ENCODE measurements at regions not wholly inside any gene's neighbourhood (a gene's known extent, or its start where the extent isn't known, plus 50 kb on each side); places are given as distances from the start of the nearest gene placed in this dataset.
"Not testable (repeated sequence)": the region's sequence is repeated elsewhere in the genome, so short reads cannot be mapped to it uniquely, and the experiment has no call there.

- H3K36me3 Mint-ChIP-seq; H3K9me3 Mint-ChIP-seq; H3K36me3 ChIP-seq (ENCODE audit: insufficient read depth, low read length); H3K27ac Mint-ChIP-seq; H3K9me3 ChIP-seq (ENCODE audit: control insufficient read depth in 1 of 2, low read length in 2 of 2); H3K27me3 Mint-ChIP-seq; H3K4me1 ChIP-seq (ENCODE audit: insufficient read depth, low read length); POLR2A ChIA-PET (ENCODE audit: partially characterized antibody); H3K27ac ChIP-seq (ENCODE audit: low read depth, low read length); H3K4me3 ChIP-seq (ENCODE audit: low read length in 2 of 2); H3K4me1 Mint-ChIP-seq; DNase-seq; H3K27me3 ChIP-seq (ENCODE audit: insufficient read depth, low read length); intact Hi-C loops (cut with micrococcal nuclease); CTCF ChIA-PET (ENCODE audit: partially characterized antibody); H3K4me3 Mint-ChIP-seq: not testable (repeated sequence)
Measured at GRCh38 chr5:67722582-67722981, 493.0 kb upstream of the PIK3R1 start.

- ChIA-PET POLR2A (ENCODE audit: partially characterized antibody) (no interaction called here), CTCF (ENCODE audit: partially characterized antibody) (interaction anchor here (0.6 kb wide), 1 partner anchor 358 kb away, joined by 3 read pairs; no protein-coding TSS in a partner anchor)
- Histone ChIP-seq H3K4me1 (ENCODE audit: insufficient read depth, low read length) (no peaks in the 10 kb centered on the region), H3K4me3 (ENCODE audit: low read length in 2 of 2) (no peak overlapping the region), H3K27ac (ENCODE audit: low read depth, low read length) (no peak overlapping the region), H3K36me3 (ENCODE audit: insufficient read depth, low read length) (no peaks in the 10 kb centered on the region), H3K27me3 (ENCODE audit: insufficient read depth, low read length) (no peaks in the 10 kb centered on the region), H3K9me3 (ENCODE audit: control insufficient read depth in 1 of 2, low read length in 2 of 2) (no peaks in the 10 kb centered on the region)
- Mint-ChIP-seq H3K36me3 (no peaks in the 10 kb centered on the region), H3K27me3 (peaks cover 0 to under 1% of the 10 kb centered on the region in 2 donors), H3K9me3 (no peaks in the 10 kb centered on the region), H3K4me1 (no peaks in the 10 kb centered on the region), H3K4me3 (no peak overlapping the region), H3K27ac (no peak overlapping the region)
- intact Hi-C loops (cut with micrococcal nuclease): no loop called here
- DNase-seq: no peak
Measured at GRCh38 chr5:67720162-67720772, 495.3 kb upstream of the PIK3R1 start.

GRCh38 chr5:67702008-67702407 is 505.4 kb upstream of the CD180 start:
- H3K27ac ChIP-seq (ENCODE audit: low read depth, low read length): no peak overlapping the region
- H3K27ac Mint-ChIP-seq: no peak overlapping the region
- peaks cover 4 to 13% of the 10 kb centered on the region in 2 donors for H3K27me3 Mint-ChIP-seq
- CTCF ChIA-PET (ENCODE audit: partially characterized antibody): no interaction called here
- POLR2A ChIA-PET (ENCODE audit: partially characterized antibody): no interaction called here
- H3K36me3 ChIP-seq (ENCODE audit: insufficient read depth, low read length): no peaks in the 10 kb centered on the region
- H3K27me3 ChIP-seq (ENCODE audit: insufficient read depth, low read length): no peaks in the 10 kb centered on the region
- no peaks in the 10 kb centered on the region for H3K9me3 ChIP-seq (ENCODE audit: control insufficient read depth in 1 of 2, low read length in 2 of 2)
- H3K9me3 Mint-ChIP-seq: peaks cover 5 to 28% (median 16%) of the 10 kb centered on the region in 8 donors
- no peak for DNase-seq
- H3K36me3 Mint-ChIP-seq: peaks cover 0 to 4% of the 10 kb centered on the region in 2 donors
- no peak overlapping the region for H3K4me3 ChIP-seq (ENCODE audit: low read length in 2 of 2)
- intact Hi-C loops (cut with micrococcal nuclease): no loop called here
- H3K4me1 Mint-ChIP-seq: no peaks in the 10 kb centered on the region
- H3K4me3 Mint-ChIP-seq: no peak overlapping the region
- no peaks in the 10 kb centered on the region for H3K4me1 ChIP-seq (ENCODE audit: insufficient read depth, low read length)

- peaks cover 0 to 4% of the 10 kb centered on the region in 2 donors for H3K36me3 Mint-ChIP-seq
- no peak overlapping the region for H3K4me3 Mint-ChIP-seq
- no peaks in the 10 kb centered on the region for H3K27me3 ChIP-seq (ENCODE audit: insufficient read depth, low read length)
- ChIA-PET POLR2A (ENCODE audit: partially characterized antibody) (no interaction called here), CTCF (ENCODE audit: partially characterized antibody) (no interaction called here)
- H3K4me1 Mint-ChIP-seq: no peaks in the 10 kb centered on the region
- H3K27ac Mint-ChIP-seq: no peak overlapping the region
- H3K4me1 ChIP-seq (ENCODE audit: insufficient read depth, low read length): no peaks in the 10 kb centered on the region
- H3K9me3 ChIP-seq (ENCODE audit: control insufficient read depth in 1 of 2, low read length in 2 of 2): no peaks in the 10 kb centered on the region
- no peak for DNase-seq
- intact Hi-C loops (cut with micrococcal nuclease): no loop called here
- no peak overlapping the region for H3K4me3 ChIP-seq (ENCODE audit: low read length in 2 of 2)
- no peak overlapping the region for H3K27ac ChIP-seq (ENCODE audit: low read depth, low read length)
- H3K27me3 Mint-ChIP-seq: peaks cover 2 to 9% of the 10 kb centered on the region in 2 donors
- H3K36me3 ChIP-seq (ENCODE audit: insufficient read depth, low read length): no peaks in the 10 kb centered on the region
- peaks cover 5 to 15% (median 13%) of the 10 kb centered on the region in 8 donors for H3K9me3 Mint-ChIP-seq
Measured at GRCh38 chr5:67699560-67699959, 503.0 kb upstream of the CD180 start.

GRCh38 chr5:67696446-67696845 is 499.8 kb upstream of the CD180 start:
- POLR2A ChIA-PET (ENCODE audit: partially characterized antibody): no interaction called here
- H3K4me3 ChIP-seq (ENCODE audit: low read length in 2 of 2): no peak overlapping the region
- Mint-ChIP-seq H3K4me1 (no peaks in the 10 kb centered on the region), H3K9me3 (peaks cover 0 to 2% (median 0%) of the 10 kb centered on the region in 8 donors), H3K27ac (no peak overlapping the region), H3K36me3 (no peaks in the 10 kb centered on the region), H3K4me3 (no peak overlapping the region), H3K27me3 (peaks cover 0 to 5% of the 10 kb centered on the region in 2 donors)
- H3K27me3 ChIP-seq (ENCODE audit: insufficient read depth, low read length): no peaks in the 10 kb centered on the region
- no peaks in the 10 kb centered on the region for H3K36me3 ChIP-seq (ENCODE audit: insufficient read depth, low read length)
- CTCF ChIA-PET (ENCODE audit: partially characterized antibody): no interaction called here
- H3K27ac ChIP-seq (ENCODE audit: low read depth, low read length): no peak overlapping the region
- intact Hi-C loops (cut with micrococcal nuclease): no loop called here
- no peak for DNase-seq
- H3K4me1 ChIP-seq (ENCODE audit: insufficient read depth, low read length): no peaks in the 10 kb centered on the region
- no peaks in the 10 kb centered on the region for H3K9me3 ChIP-seq (ENCODE audit: control insufficient read depth in 1 of 2, low read length in 2 of 2)

GRCh38 chr5:67695369-67695768 is 498.8 kb upstream of the CD180 start:
- peaks cover 0 to 3% of the 10 kb centered on the region in 2 donors for H3K27me3 Mint-ChIP-seq
- H3K9me3 Mint-ChIP-seq: no peaks in the 10 kb centered on the region
- no peaks in the 10 kb centered on the region for H3K4me1 ChIP-seq (ENCODE audit: insufficient read depth, low read length)
- H3K27ac Mint-ChIP-seq: no peak overlapping the region
- no peak overlapping the region for H3K4me3 ChIP-seq (ENCODE audit: low read length in 2 of 2)
- H3K4me1 Mint-ChIP-seq: no peaks in the 10 kb centered on the region
- CTCF ChIA-PET (ENCODE audit: partially characterized antibody): no interaction called here
- POLR2A ChIA-PET (ENCODE audit: partially characterized antibody): no interaction called here
- H3K27ac ChIP-seq (ENCODE audit: low read depth, low read length): no peak overlapping the region
- no peaks in the 10 kb centered on the region for H3K36me3 ChIP-seq (ENCODE audit: insufficient read depth, low read length)
- H3K9me3 ChIP-seq (ENCODE audit: control insufficient read depth in 1 of 2, low read length in 2 of 2): no peaks in the 10 kb centered on the region
- no peaks in the 10 kb centered on the region for H3K27me3 ChIP-seq (ENCODE audit: insufficient read depth, low read length)
- DNase-seq: no peak
- intact Hi-C loops (cut with micrococcal nuclease): no loop called here
- H3K36me3 Mint-ChIP-seq: no peaks in the 10 kb centered on the region
- no peak overlapping the region for H3K4me3 Mint-ChIP-seq

- Histone ChIP-seq H3K9me3 (ENCODE audit: control insufficient read depth in 1 of 2, low read length in 2 of 2) (no peaks in the 10 kb centered on the region), H3K36me3 (ENCODE audit: insufficient read depth, low read length) (no peaks in the 10 kb centered on the region), H3K27ac (ENCODE audit: low read depth, low read length) (no peak overlapping the region), H3K4me3 (ENCODE audit: low read length in 2 of 2) (no peak overlapping the region), H3K27me3 (ENCODE audit: insufficient read depth, low read length) (no peaks in the 10 kb centered on the region), H3K4me1 (ENCODE audit: insufficient read depth, low read length) (no peaks in the 10 kb centered on the region)
- Mint-ChIP-seq H3K4me3 (no peak overlapping the region), H3K27me3 (peaks cover 0 to 2% of the 10 kb centered on the region in 2 donors), H3K27ac (no peak overlapping the region), H3K36me3 (no peaks in the 10 kb centered on the region), H3K9me3 (no peaks in the 10 kb centered on the region), H3K4me1 (no peaks in the 10 kb centered on the region)
- CTCF ChIA-PET (ENCODE audit: partially characterized antibody): no interaction called here
- intact Hi-C loops (cut with micrococcal nuclease): no loop called here
- POLR2A ChIA-PET (ENCODE audit: partially characterized antibody): no interaction called here
- DNase-seq: no peak
Measured at GRCh38 chr5:67694810-67695191, 498.2 kb upstream of the CD180 start.
